ENCODE measurements at regions not wholly inside any gene's neighbourhood (a gene's known extent, or its start where the extent isn't known, plus 50 kb on each side); places are given as distances from the start of the nearest gene placed in this dataset.

DNA sequence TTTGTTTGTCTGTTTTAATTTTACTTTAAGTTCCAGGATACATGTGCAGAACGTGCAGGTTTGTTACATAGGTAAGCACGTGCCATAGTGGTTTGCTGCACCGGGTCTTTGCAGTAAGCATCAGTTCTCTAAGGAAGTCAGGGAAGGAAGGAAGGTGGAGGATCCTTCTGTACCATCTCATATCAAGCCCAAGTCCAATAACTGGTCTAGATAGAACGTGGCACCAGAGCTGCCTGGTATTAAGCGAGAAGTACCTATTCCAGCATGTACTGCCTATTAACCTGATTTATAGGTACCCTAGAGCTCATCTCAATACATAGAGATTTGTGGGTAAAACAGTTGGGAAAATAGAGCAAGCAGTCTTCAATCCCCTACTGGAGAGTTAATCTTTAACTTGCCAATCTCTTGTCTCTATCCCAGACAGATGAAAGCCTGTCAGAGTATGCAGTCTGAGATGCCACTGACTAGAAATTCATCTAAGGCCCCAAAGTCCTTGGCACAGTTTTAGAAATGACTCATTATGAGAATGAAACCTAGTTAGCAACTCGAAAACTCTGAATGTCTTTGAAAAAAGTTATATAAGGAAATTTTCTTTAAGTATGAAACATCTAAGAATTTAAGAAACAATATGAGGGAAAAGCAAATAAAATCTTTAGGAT lies 144.9 kb downstream of the TFAP2A start:
- TF ChIP-seq, protein P1, sequence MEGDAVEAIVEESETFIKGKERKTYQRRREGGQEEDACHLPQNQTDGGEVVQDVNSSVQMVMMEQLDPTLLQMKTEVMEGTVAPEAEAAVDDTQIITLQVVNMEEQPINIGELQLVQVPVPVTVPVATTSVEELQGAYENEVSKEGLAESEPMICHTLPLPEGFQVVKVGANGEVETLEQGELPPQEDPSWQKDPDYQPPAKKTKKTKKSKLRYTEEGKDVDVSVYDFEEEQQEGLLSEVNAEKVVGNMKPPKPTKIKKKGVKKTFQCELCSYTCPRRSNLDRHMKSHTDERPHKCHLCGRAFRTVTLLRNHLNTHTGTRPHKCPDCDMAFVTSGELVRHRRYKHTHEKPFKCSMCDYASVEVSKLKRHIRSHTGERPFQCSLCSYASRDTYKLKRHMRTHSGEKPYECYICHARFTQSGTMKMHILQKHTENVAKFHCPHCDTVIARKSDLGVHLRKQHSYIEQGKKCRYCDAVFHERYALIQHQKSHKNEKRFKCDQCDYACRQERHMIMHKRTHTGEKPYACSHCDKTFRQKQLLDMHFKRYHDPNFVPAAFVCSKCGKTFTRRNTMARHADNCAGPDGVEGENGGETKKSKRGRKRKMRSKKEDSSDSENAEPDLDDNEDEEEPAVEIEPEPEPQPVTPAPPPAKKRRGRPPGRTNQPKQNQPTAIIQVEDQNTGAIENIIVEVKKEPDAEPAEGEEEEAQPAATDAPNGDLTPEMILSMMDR (IDR thresholded peaks at IDR 0.05; ENCODE audit: extremely low read depth in 1 of 2, insufficient read depth in 1 of 2, low read depth in 1 of 2, low read length in 2 of 2): no peak
- TF ChIP-seq POLR2A (IDR thresholded peaks at IDR 0.05; ENCODE audit: low read depth, low read length) (no peak), EZH2 (IDR thresholded peaks at IDR 0.05; ENCODE audit: borderline replicate concordance, low read depth, low read length, severe bottlenecking) (no peak), POLR2AphosphoS5 (IDR thresholded peaks at IDR 0.05; ENCODE audit: insufficient read depth, low read depth, low read length) (no peak), GATA2 (IDR thresholded peaks at IDR 0.05; ENCODE audit: insufficient read depth, insufficient read length, low read depth, low read length) (no peak), MYC (IDR thresholded peaks at IDR 0.05; ENCODE audit: low read depth, low read length) (no peak), JUN (IDR thresholded peaks at IDR 0.05; ENCODE audit: borderline replicate concordance, insufficient read depth, insufficient read length, low read depth) (no peak), FOS (IDR thresholded peaks at IDR 0.05; ENCODE audit: borderline replicate concordance, insufficient read depth, low read length) (no peak)
- TF ChIP-seq, protein P2, sequence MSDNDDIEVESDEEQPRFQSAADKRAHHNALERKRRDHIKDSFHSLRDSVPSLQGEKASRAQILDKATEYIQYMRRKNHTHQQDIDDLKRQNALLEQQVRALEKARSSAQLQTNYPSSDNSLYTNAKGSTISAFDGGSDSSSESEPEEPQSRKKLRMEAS (IDR thresholded peaks at IDR 0.05; ENCODE audit: insufficient read depth, insufficient read length): no peak
